B cell (primary cell): ENCODE measurements at regions not wholly inside any gene's neighbourhood (a gene's known extent, or its start where the extent isn't known, plus 50 kb on each side); places are given as distances from the start of the nearest gene placed in this dataset.

ENCODE experiments used
- ATAC-seq: fragments of 200-7000 bp; cut with Tn5 transposase; one replicate; pipeline ENCODE4 v1.10.0; 2021; ENCODE audit warnings: low read depth, mild to moderate bottlenecking, moderate number of reproducible peaks, moderate library complexity
- CTCF ChIA-PET: fragments of 350-600 bp; sonication (Branson Sonifier 250); formaldehyde crosslinking; loops from one replicate; lab custom pipeline; 2021; ENCODE audit warnings: antibody characterized with exemption, inconsistent platforms; lab: Charles Lee
- POLR2A ChIA-PET: fragments of 350-600 bp; sonication (Branson Sonifier 250); formaldehyde crosslinking; loops from one replicate; lab custom pipeline; 2021; ENCODE audit warnings: antibody characterized with exemption; lab: Charles Lee
- DNase-seq: peaks from one replicate; pipeline ENCODE4 v3.0.0; 2013
- H2AFZ ChIP-seq: 2 replicates; pipeline ENCODE4 v1.6.1; 2012; ENCODE audit warnings: mild to moderate bottlenecking, low read depth, low read length; ENCODE audit not compliant: insufficient read depth, poor library complexity, severe bottlenecking
- H3K27ac ChIP-seq, 2 donors: 1 replicate in 1 of 2; 2 replicates in 1 of 2; pipeline ENCODE4 v1.5.1; 2012 to 2013; ENCODE audit warnings: low read length in 2 of 2, mild to moderate bottlenecking in 2 of 2, moderate library complexity in 1 of 2
- H3K27me3 ChIP-seq, 4 experiments: fragments of 200-600 bp in 1 of 4; sonication (generic) in 1 of 4; replicated peaks in 1 of 4; 1 replicate in 2 of 4; 2 replicates in 2 of 4; pipeline versions ENCODE4 v1.6.1 to v1.7.0; 2013 to 2016; ENCODE audit warnings: low read length in 3 of 4, mild to moderate bottlenecking in 2 of 4, mixed read lengths in 1 of 4, moderate library complexity in 1 of 4; ENCODE audit not compliant: insufficient read depth in 4 of 4, control insufficient read depth in 3 of 4; ENCODE audit errors: control extremely low read depth in 1 of 4
- H3K36me3 ChIP-seq, 2 experiments: replicated peaks in 1 of 2; 1 replicate in 1 of 2; 2 replicates in 1 of 2; pipeline versions ENCODE4 v1.6.1 to v1.7.1; 2013; ENCODE audit warnings: low read length in 1 of 2; ENCODE audit not compliant: insufficient read depth in 2 of 2, control insufficient read depth in 1 of 2; ENCODE audit errors: control extremely low read depth in 1 of 2, extremely low read depth in 1 of 2
- H3K4me1 ChIP-seq, 2 donors: fragments of 200-600 bp in 1 of 2; sonication (generic) in 1 of 2; 1 replicate in 1 of 2; 2 replicates in 1 of 2; pipeline versions ENCODE4 v1.5.1 to v1.6.1; 2013 to 2017; ENCODE audit warnings: low read length in 2 of 2; ENCODE audit not compliant: control insufficient read depth in 2 of 2, insufficient read depth in 2 of 2
- H3K4me2 ChIP-seq: replicated peaks from 2 replicates; pipeline ENCODE3; 2012; ENCODE audit warnings: mild to moderate bottlenecking, low read depth, low read length; ENCODE audit not compliant: poor library complexity, severe bottlenecking
- H3K4me3 ChIP-seq, 5 experiments: fragments of 200-600 bp in 1 of 5; sonication (generic) in 1 of 5; 1 replicate in 3 of 5; 2 replicates in 2 of 5; pipeline versions ENCODE4 v1.5.1 to v1.7.0; 2011 to 2016; ENCODE audit warnings: low read length in 4 of 5, mild to moderate bottlenecking in 4 of 5, low read depth in 2 of 5, control low read depth in 1 of 5, moderate library complexity in 1 of 5; ENCODE audit not compliant: insufficient read depth in 1 of 5; ENCODE audit errors: control extremely low read depth in 1 of 5, extremely low read depth in 1 of 5
- H3K79me2 ChIP-seq: fragments of 200-600 bp; sonication (generic); one replicate; pipeline ENCODE4 v1.6.0; 2016; ENCODE audit warnings: low read length; ENCODE audit not compliant: control insufficient read depth, insufficient read depth
- H3K9ac ChIP-seq: fragments of 200-600 bp; sonication (generic); 2 replicates; pipeline ENCODE4 v1.6.1; 2017; ENCODE audit warnings: mild to moderate bottlenecking, low read length, moderate library complexity
- H3K9me3 ChIP-seq, 3 donors: one replicate each; pipeline versions ENCODE4 v1.6.1 to v1.7.1; 2013; ENCODE audit warnings: low read length in 2 of 3; ENCODE audit not compliant: control insufficient read depth in 2 of 3, insufficient read depth in 1 of 3; ENCODE audit errors: control extremely low read depth in 1 of 3
- H4K20me1 ChIP-seq: 2 replicates; pipeline ENCODE4 v1.6.0; 2012; ENCODE audit warnings: mild to moderate bottlenecking, low read length; ENCODE audit not compliant: insufficient read depth, control insufficient read depth, poor library complexity, severe bottlenecking
- H3K27ac Mint-ChIP-seq: one replicate; pipeline ENCODE4 v1.8.0; 2021; ENCODE audit warnings: mixed read lengths
- H3K27me3 Mint-ChIP-seq: one replicate; pipeline ENCODE4 v1.8.0; 2021; ENCODE audit warnings: mixed read lengths
- H3K4me1 Mint-ChIP-seq: one replicate; pipeline ENCODE4 v1.8.0; 2021; ENCODE audit warnings: mixed read lengths
- H3K4me3 Mint-ChIP-seq: one replicate; pipeline ENCODE4 v1.8.0; 2021; ENCODE audit warnings: mixed read lengths
- H3K9me3 Mint-ChIP-seq: one replicate; pipeline ENCODE4 v1.8.0; 2022; ENCODE audit warnings: mixed read lengths; ENCODE audit not compliant: insufficient read depth
- EZH2 ChIP-seq: IDR thresholded peaks from 2 replicates; pipeline ENCODE4 v1.6.1; 2012; ENCODE audit warnings: borderline replicate concordance, low read depth, mild to moderate bottlenecking, moderate library complexity, low read length; ENCODE audit not compliant: insufficient read depth, poor library complexity, severe bottlenecking
- WGBS: methylation state at CpG from one replicate; pipeline ENCODE4 v1.1.5; 2013; ENCODE audit warnings: missing lambda C conversion rate; ENCODE audit not compliant: insufficient coverage; 5-methylcytosine and 5-hydroxymethylcytosine counted together
- intact Hi-C: fragments of 100-400 bp; cut with micrococcal nuclease; formaldehyde crosslinking; loops from one replicate; pipeline ENCODE4 v1.10.0; 2022
- TF ChIP-seq, protein P1 (sequence below): fragments of 200-600 bp; IDR thresholded peaks from one replicate; pipeline ENCODE4 v1.8.0; 2022; ENCODE audit warnings: antibody characterized with exemption, mild to moderate bottlenecking

DNA sequence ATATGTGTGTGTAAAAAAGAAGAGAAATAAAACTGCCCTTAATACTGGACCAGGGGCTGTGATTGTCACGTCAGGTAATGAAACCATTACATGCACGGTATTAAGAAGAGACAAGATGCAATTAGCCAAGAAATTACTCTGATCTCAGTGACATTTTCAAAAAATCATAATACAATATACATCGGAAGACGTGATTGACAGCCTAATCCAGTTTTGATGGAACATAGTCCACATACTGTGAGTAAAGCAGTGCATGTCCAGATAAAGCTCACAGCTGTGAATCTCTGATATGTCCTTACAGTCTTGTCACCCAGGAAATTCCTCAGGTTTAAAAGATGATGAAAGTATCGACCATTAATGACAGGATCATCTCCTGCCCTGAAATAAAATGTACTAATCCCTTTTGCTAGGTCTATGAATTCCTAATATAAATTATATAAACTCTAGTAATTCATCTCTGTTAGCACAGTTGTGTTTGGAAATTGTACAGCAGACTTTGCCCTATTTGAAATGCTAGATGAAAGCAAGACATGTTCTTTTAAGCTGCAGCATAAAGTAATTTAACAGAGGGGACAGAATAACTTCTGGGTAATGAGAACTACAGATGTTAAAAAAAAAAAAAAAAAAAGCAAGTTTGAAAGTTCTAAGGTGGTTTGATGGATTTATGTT is 119.5 kb upstream of the TMCO5A start:
- no peak overlapping the region for H3K4me3 Mint-ChIP-seq
- intact Hi-C loops: no loop called here
- no peaks in the 10 kb centered on the region for H3K27me3 Mint-ChIP-seq
- Histone ChIP-seq H3K4me2 (no peak overlapping the region), H4K20me1 (no peaks in the 10 kb centered on the region), H3K27me3 (no peaks in the 10 kb centered on the region), H3K27ac (no peak overlapping the region), H3K79me2 (no peaks in the 10 kb centered on the region), H3K9me3 (no peaks in the 10 kb centered on the region), H3K4me1 (no peaks in the 10 kb centered on the region), H3K36me3 (no peaks in the 10 kb centered on the region), H3K4me3 (no peak overlapping the region), H2AFZ (no peak overlapping the region), H3K9ac (no peak overlapping the region)
- H3K27ac Mint-ChIP-seq: no peak overlapping the region
- H3K4me1 Mint-ChIP-seq: no peaks in the 10 kb centered on the region
- no CpG with 5 or more reads among the region's 5 CpGs for WGBS
- CTCF ChIA-PET: no interaction called here
- no peak for ATAC-seq
- DNase-seq: no peak
- H3K9me3 Mint-ChIP-seq: no peaks in the 10 kb centered on the region
- POLR2A ChIA-PET: no interaction called here
- TF ChIP-seq, protein P1, sequence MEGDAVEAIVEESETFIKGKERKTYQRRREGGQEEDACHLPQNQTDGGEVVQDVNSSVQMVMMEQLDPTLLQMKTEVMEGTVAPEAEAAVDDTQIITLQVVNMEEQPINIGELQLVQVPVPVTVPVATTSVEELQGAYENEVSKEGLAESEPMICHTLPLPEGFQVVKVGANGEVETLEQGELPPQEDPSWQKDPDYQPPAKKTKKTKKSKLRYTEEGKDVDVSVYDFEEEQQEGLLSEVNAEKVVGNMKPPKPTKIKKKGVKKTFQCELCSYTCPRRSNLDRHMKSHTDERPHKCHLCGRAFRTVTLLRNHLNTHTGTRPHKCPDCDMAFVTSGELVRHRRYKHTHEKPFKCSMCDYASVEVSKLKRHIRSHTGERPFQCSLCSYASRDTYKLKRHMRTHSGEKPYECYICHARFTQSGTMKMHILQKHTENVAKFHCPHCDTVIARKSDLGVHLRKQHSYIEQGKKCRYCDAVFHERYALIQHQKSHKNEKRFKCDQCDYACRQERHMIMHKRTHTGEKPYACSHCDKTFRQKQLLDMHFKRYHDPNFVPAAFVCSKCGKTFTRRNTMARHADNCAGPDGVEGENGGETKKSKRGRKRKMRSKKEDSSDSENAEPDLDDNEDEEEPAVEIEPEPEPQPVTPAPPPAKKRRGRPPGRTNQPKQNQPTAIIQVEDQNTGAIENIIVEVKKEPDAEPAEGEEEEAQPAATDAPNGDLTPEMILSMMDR: no peak
- no peak for TF ChIP-seq EZH2

DNA sequence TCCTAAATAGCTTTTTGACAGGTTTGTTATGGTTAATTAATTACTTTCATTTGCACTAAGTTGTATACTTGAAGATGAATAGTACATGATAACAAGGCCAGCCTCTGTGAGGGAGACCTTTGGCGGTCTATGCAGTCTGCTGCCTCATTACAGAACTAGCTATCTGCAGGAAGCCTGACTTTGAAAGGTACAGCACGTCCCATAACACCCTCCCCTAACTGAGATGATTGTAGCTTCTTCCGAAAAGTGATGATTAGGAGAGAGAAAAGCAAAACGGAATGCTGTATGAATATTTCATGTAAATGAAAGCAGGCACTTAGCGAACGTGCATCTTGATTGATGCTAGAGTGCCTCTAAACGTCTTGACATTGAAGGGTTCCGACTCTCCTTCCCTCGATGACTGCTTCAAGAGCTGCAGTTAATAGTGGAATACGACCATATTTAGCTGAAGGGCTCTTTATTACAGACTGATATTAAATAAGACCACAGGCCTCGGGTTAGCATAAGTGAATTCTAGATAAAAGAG is 116.2 kb upstream of the TMCO5A start:
- Mint-ChIP-seq H3K27me3 (no peaks in the 10 kb centered on the region), H3K27ac (no peak overlapping the region), H3K9me3 (no peaks in the 10 kb centered on the region), H3K4me3 (no peak overlapping the region), H3K4me1 (no peaks in the 10 kb centered on the region)
- Histone ChIP-seq H3K9ac (no peak overlapping the region), H3K36me3 (no peaks in the 10 kb centered on the region), H3K79me2 (no peaks in the 10 kb centered on the region), H3K27ac (no peak overlapping the region), H2AFZ (no peak overlapping the region), H3K9me3 (no peaks in the 10 kb centered on the region), H3K4me2 (no peak overlapping the region), H3K4me1 (no peaks in the 10 kb centered on the region), H3K27me3 (no peaks in the 10 kb centered on the region), H3K4me3 (no peak overlapping the region), H4K20me1 (no peaks in the 10 kb centered on the region)
- no peak for DNase-seq
- TF ChIP-seq, protein P1: no peak
- TF ChIP-seq EZH2: no peak
- intact Hi-C loops: no loop called here
- POLR2A ChIA-PET: no interaction called here
- CTCF ChIA-PET: interaction anchor here (0.7 kb wide), 1 partner anchor 61 kb away, joined by 4 read pairs; no protein-coding TSS in a partner anchor
- ATAC-seq: no peak
- WGBS: 95% methylated on average over 4 of the region's 11 CpGs
